GM10266 (cell line): ENCODE measurements at regions not wholly inside any gene's neighbourhood (a gene's known extent, or its start where the extent isn't known, plus 50 kb on each side); places are given as distances from the start of the nearest gene placed in this dataset.

Source experiments
- DNase-seq: peaks from one replicate; pipeline ENCODE4 v3.0.0; 2012; ENCODE audit errors: extremely low spot score
- TF ChIP-seq, protein P1 (sequence below): IDR thresholded peaks from 2 replicates; pipeline ENCODE4 v1.5.1; 2012; ENCODE audit warnings: mild to moderate bottlenecking, low read depth; ENCODE audit not compliant: control insufficient read depth, insufficient read depth; ENCODE audit errors: missing control alignments

- no peak for DNase-seq
- TF ChIP-seq, protein P1, sequence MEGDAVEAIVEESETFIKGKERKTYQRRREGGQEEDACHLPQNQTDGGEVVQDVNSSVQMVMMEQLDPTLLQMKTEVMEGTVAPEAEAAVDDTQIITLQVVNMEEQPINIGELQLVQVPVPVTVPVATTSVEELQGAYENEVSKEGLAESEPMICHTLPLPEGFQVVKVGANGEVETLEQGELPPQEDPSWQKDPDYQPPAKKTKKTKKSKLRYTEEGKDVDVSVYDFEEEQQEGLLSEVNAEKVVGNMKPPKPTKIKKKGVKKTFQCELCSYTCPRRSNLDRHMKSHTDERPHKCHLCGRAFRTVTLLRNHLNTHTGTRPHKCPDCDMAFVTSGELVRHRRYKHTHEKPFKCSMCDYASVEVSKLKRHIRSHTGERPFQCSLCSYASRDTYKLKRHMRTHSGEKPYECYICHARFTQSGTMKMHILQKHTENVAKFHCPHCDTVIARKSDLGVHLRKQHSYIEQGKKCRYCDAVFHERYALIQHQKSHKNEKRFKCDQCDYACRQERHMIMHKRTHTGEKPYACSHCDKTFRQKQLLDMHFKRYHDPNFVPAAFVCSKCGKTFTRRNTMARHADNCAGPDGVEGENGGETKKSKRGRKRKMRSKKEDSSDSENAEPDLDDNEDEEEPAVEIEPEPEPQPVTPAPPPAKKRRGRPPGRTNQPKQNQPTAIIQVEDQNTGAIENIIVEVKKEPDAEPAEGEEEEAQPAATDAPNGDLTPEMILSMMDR = no peak
These were observed 391.0 kb downstream of the CDH2 start for GRCh38 chr18:27785815-27786471.

DNA sequence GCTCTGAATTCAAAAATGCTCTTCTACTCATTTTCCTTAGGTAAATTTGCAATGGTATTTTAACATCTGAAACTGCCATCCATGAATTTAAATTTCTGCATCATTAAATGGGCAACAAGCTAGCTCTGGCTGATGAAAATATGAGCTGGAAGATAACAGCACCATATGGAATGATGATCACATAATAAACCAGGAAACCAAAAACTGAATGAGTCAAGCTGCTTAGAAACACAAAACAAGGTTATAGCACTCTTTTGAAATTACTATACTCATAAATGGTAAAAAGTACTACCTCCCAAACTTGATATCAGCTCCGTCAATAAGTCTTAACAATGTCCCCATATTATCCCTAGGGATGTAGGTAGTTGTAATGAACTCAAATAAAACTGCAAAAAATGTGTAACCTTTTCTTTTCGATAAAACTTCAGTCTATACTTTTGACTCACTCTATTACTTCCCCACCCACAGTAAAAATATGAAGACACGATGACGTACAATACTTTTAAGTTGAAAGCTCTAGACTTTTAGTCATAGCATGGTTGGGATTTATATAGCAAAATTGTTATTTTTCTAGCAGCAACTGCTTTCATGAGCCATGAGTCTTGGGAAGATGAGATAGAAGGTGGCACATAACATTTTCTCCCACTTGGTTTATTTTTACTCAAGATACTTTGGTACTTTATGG is 396.7 kb downstream of the CDH2 start:
- no peak for DNase-seq
- TF ChIP-seq, protein P1 = no peak

DNA sequence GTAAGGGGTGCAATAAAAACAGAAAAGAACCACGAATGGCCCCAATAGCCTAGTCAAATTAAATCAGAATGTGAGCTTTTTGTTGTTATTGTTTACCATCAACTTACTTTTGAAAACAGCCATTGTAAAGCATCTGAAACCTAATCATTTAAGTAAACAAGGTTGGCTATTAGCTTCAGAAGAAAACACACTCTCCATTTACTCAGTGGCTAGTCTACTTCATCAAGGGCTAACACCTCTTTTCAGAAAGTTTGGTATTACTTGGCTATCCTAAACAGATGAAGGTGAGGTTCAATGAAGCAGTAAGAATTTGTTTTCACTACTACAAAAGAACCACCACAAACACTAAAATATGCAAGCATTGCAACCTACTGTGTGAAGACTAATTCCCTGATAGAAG is 398.0 kb downstream of the CDH2 start:
- DNase-seq = no peak

GRCh38 chr18:27778441-27778840 is 398.5 kb downstream of the CDH2 start:
- TF ChIP-seq, protein P1 = no peak
- DNase-seq = no peak

More for the DNA sequence above, 398.0 kb downstream of the CDH2 start:
- TF ChIP-seq, protein P1 = no peak

GRCh38 chr18:27772081-27772480 is 404.8 kb downstream of the CDH2 start:
- TF ChIP-seq, protein P1 = no peak
- no peak for DNase-seq

DNA sequence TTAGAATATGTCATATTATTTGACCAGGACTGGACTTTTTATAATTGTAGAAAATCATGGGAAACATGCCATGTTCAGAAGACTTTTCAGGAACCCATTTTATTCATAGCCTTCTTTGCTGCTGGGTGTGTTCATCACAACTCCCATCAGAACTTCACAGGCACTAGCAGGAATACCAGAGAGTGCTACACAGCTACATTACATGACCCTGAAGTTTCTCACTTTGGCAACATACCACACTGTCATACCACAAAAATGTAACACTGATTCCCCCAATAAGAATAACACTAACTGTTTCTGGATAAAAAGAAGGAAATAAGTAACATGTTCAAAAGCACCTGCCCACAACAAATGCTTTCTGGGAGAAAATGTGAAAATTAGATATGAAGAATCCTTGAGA is 405.4 kb downstream of the CDH2 start:
- TF ChIP-seq, protein P1 = no peak

GRCh38 chr18:27769152-27769551 is 407.8 kb downstream of the CDH2 start:
- TF ChIP-seq, protein P1 = no peak
- DNase-seq = no peak

More for the DNA sequence above, 405.4 kb downstream of the CDH2 start:
- DNase-seq = no peak
